Posterior vena cava (tissue), 2 donors: ENCODE measurements at regions not wholly inside any gene's neighbourhood (a gene's known extent, or its start where the extent isn't known, plus 50 kb on each side); places are given as distances from the start of the nearest gene placed in this dataset.

Experiments
- DNase-seq: peaks from one replicate; pipeline ENCODE4 v3.0.0-alpha.2; 2020; ENCODE audit warnings: low spot score
- intact Hi-C, 2 donors: fragments of 100-400 bp; cut with DNase I; formaldehyde crosslinking; loops; one replicate each; pipeline versions ENCODE4 v1.14.1 to v1.14.2; 2022 to 2023
- donor health status: DM: yes; HTN: yes; CAD: no.
- donor health status: DM: yes; HTN: yes; CAD: no.

GRCh38 chr7:12508554-12508953 lies 62.0 kb upstream of the SCIN start:
- intact Hi-C loops, result no loop called here
- no peak for DNase-seq

- intact Hi-C loops, result no loop called here
- DNase-seq, result no peak
These were observed 53.1 kb upstream of the SCIN start for GRCh38 chr7:12517451-12517850.

DNA sequence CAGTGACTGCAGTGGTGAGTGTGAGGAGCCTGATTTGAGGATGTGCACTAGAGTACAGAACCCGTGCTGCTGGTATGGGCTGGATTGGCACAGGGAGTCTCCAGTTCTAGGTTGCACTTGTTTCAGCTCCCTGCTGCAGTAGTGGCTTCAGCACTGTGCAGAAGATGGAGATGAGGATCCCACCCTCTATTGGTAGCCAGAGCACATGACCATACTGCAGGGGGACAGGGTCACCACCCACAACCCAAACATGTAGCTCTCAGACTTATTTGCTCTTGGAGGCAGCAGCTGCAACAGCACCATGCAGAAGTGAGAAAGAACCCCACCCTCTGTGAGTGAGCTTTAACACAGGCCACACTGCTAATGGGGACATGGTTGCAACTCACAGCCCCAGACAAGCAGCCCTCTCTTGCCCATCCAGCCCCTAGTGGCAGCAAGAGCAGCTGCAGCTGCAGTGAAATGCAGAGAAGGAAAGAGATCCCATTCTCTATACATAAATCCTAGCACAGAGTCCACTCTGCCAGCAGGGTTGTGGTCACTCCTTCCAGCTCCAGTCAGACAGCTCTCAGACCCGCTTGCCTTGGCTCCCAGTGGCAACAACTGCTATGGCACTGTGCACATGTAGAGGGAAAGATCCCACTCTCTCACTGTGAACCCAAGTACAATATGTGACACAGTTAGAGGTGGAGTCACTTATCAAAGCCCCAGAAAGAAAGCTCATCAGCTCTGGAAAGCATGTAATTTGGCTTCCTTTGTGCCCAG lies 51.4 kb upstream of the SCIN start:
- no peak for DNase-seq
- intact Hi-C loops, result no loop called here

- DNase-seq, result no peak
- intact Hi-C loops, result loop anchor here in 1 of 2 donors (5.0 kb wide), 1 partner anchor 743 kb away; no protein-coding TSS in a partner anchor
These were observed 50.9 kb upstream of the SCIN start for GRCh38 chr7:12519682-12520009.
